K562 (cell line): ENCODE measurements at regions not wholly inside any gene's neighbourhood (a gene's known extent, or its start where the extent isn't known, plus 50 kb on each side); places are given as distances from the start of the nearest gene placed in this dataset.

ENCODE experiments used
- FOS ChIP-seq: IDR thresholded peaks from 3 replicates; pipeline ENCODE4 v1.6.1; 2011; ENCODE audit not compliant: insufficient read length; ENCODE audit errors: extremely low read depth
- FOXJ3 ChIP-seq: sonication (generic); formaldehyde crosslinking; IDR thresholded peaks from 2 replicates; pipeline ENCODE4 v1.4.0; 2020; ENCODE audit warnings: mild to moderate bottlenecking, missing genetic modification reagents
- HEY1 ChIP-seq: fragments of 250-450 bp; sonication (Bioruptor Pico); IDR thresholded peaks from 2 replicates; pipeline ENCODE4 v1.5.0; 2020; ENCODE audit warnings: mild to moderate bottlenecking, moderate library complexity, borderline replicate concordance
- MYC ChIP-seq, 2 experiments: fragments of 250-450 bp in 1 of 2; sonication (Bioruptor Pico) in 1 of 2; IDR thresholded peaks; 2 replicates each; pipeline versions ENCODE4 v1.5.1 to v1.6.1; 2012 to 2021; ENCODE audit warnings: low read depth in 2 of 2, borderline replicate concordance in 1 of 2, improper control_type of control experiment in 1 of 2, low read length in 1 of 2, mild to moderate bottlenecking in 1 of 2, moderate library complexity in 1 of 2
- POLR2AphosphoS5 ChIP-seq: IDR thresholded peaks from 2 replicates; pipeline ENCODE4 v1.6.1; 2011; ENCODE audit warnings: mild to moderate bottlenecking, low read depth, low read length, moderate library complexity; ENCODE audit not compliant: control insufficient read depth, insufficient read depth
- SMC3 ChIP-seq: conservative IDR thresholded peaks from 2 replicates; pipeline ENCODE4 v1.6.1; 2011; ENCODE audit warnings: low read depth, low read length, improper control_type of control experiment; ENCODE audit not compliant: insufficient read depth
- STAG1 ChIP-seq: sonication (generic); formaldehyde crosslinking; IDR thresholded peaks from 2 replicates; pipeline ENCODE4 v1.5.0; 2020; ENCODE audit warnings: missing genetic modification reagents, borderline replicate concordance
- ZFP1 ChIP-seq: fragments of 450-650 bp; formaldehyde crosslinking; IDR thresholded peaks from 2 replicates; pipeline ENCODE4 v1.4.0; 2020; ENCODE audit warnings: mild to moderate bottlenecking, mixed read lengths
- TF ChIP-seq, protein P1 (sequence below): sonication (generic); formaldehyde crosslinking; IDR thresholded peaks from 2 replicates; pipeline ENCODE4 v1.4.0; 2020; ENCODE audit warnings: mild to moderate bottlenecking, missing genetic modification reagents
- TF ChIP-seq, protein P2 (sequence below): fragments of 450-650 bp; conservative IDR thresholded peaks from 2 replicates; pipeline ENCODE4 v1.6.1; 2016; ENCODE audit warnings: missing genetic modification characterization, low read depth, mild to moderate bottlenecking, control low read depth, missing compliant biosample characterization

DNA sequence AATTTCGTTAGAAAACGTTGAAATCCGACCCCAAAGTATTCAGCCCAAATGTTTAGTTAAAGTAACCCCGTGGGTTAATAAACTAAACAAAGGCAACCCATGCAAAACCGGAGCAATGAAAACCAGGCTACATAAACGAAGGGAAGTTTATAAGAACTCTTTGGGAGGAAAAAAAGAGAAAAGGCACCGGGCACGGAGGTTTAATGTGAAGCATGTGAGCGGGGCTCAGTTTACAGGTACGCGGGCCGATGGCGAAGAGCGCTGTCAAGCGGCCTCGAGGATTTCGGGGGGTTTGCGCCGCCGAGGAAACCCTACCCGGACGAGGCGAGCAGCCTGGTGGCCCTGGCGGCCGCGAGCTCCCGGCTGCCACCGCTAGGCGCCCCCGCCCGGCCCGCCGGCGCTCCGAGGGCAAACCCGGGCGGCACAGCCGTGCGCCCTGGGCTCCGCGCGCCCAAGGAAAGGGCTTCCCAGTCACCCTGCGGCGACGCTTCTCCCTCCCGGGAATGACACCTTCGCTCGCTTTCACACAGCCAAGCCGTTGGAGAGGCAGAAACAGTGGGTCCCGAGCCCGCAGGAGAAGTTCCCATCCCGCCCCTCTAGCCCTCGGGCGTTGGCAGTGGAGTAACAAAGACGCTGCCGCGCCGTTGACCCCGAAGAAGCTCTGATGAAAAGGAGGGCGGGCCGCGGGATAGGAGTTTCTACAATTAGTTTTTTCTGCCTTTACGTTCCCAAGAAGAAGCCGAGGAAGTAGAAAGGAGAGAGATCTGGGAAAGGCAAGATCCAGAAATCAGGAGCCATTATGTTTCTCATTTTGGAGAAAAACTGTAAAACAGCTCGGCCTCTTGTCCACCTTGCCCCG is 126.0 kb downstream of the TMEM174 start:
- no peak for TF ChIP-seq POLR2AphosphoS5
- TF ChIP-seq, protein P1, sequence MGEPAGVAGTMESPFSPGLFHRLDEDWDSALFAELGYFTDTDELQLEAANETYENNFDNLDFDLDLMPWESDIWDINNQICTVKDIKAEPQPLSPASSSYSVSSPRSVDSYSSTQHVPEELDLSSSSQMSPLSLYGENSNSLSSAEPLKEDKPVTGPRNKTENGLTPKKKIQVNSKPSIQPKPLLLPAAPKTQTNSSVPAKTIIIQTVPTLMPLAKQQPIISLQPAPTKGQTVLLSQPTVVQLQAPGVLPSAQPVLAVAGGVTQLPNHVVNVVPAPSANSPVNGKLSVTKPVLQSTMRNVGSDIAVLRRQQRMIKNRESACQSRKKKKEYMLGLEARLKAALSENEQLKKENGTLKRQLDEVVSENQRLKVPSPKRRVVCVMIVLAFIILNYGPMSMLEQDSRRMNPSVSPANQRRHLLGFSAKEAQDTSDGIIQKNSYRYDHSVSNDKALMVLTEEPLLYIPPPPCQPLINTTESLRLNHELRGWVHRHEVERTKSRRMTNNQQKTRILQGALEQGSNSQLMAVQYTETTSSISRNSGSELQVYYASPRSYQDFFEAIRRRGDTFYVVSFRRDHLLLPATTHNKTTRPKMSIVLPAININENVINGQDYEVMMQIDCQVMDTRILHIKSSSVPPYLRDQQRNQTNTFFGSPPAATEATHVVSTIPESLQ (CRISPR knock-in tag) = no peak
- TF ChIP-seq, protein P2, sequence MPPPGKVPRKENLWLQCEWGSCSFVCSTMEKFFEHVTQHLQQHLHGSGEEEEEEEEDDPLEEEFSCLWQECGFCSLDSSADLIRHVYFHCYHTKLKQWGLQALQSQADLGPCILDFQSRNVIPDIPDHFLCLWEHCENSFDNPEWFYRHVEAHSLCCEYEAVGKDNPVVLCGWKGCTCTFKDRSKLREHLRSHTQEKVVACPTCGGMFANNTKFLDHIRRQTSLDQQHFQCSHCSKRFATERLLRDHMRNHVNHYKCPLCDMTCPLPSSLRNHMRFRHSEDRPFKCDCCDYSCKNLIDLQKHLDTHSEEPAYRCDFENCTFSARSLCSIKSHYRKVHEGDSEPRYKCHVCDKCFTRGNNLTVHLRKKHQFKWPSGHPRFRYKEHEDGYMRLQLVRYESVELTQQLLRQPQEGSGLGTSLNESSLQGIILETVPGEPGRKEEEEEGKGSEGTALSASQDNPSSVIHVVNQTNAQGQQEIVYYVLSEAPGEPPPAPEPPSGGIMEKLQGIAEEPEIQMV (tag) = no peak
- TF ChIP-seq SMC3 = no peak
- no peak for TF ChIP-seq MYC (IDR thresholded peaks at IDR 0.05; ENCODE audit: low read depth, low read length)
- no peak for TF ChIP-seq MYC (CRISPR knock-in tag; IDR thresholded peaks at IDR 0.05; ENCODE audit: borderline replicate concordance, low read depth)
- TF ChIP-seq FOS = no peak
- no peak for TF ChIP-seq FOXJ3
- no peak for TF ChIP-seq STAG1 (CRISPR knock-in tag)
- TF ChIP-seq ZFP1 = no peak
- TF ChIP-seq HEY1 (CRISPR knock-in tag) = no peak
